Heart left ventricle (tissue), 16 donors: ENCODE measurements at regions not wholly inside any gene's neighbourhood (a gene's known extent, or its start where the extent isn't known, plus 50 kb on each side); places are given as distances from the start of the nearest gene placed in this dataset.

Experiments used
- ATAC-seq, 4 donors: fragments of 200-7000 bp; cut with Tn5 transposase; one replicate each; pipeline ENCODE4 v1.9.1; 2020 to 2022; ENCODE audit warnings: moderate library complexity in 4 of 4, mild to moderate bottlenecking in 3 of 4, moderate number of reproducible peaks in 1 of 4
- DNase-seq, 5 donors: peaks; one replicate each; pipeline ENCODE4 v3.0.0-alpha.2; 2020
- H3K27ac ChIP-seq, 12 donors: fragments of 200-600 bp; sonication (generic) in 4 of 12; one replicate each; pipeline versions ENCODE4 v1.5.0 to v1.8.0; 2016 to 2022; ENCODE audit warnings: mild to moderate bottlenecking in 2 of 12
- H3K27me3 ChIP-seq, 9 donors: fragments of 200-600 bp; sonication (generic) in 2 of 9; one replicate each; pipeline versions ENCODE4 v1.5.1 to v1.8.0; 2016 to 2022; ENCODE audit warnings: mild to moderate bottlenecking in 3 of 9
- H3K36me3 ChIP-seq, 9 donors: fragments of 200-600 bp; sonication (generic) in 2 of 9; one replicate each; pipeline versions ENCODE4 v1.5.0 to v1.8.0; 2018 to 2022; ENCODE audit warnings: mild to moderate bottlenecking in 2 of 9
- H3K4me1 ChIP-seq, 12 donors: fragments of 200-600 bp; sonication (generic) in 4 of 12; one replicate each; pipeline versions ENCODE4 v1.5.0 to v1.8.0; 2016 to 2022; ENCODE audit warnings: mild to moderate bottlenecking in 3 of 12
- H3K4me3 ChIP-seq, 12 donors: fragments of 200-600 bp; sonication (generic) in 4 of 12; one replicate each; pipeline versions ENCODE4 v1.5.0 to v1.8.0; 2017 to 2022; ENCODE audit warnings: mild to moderate bottlenecking in 9 of 12, moderate library complexity in 4 of 12
- H3K9me3 ChIP-seq, 12 donors: fragments of 200-600 bp; sonication (generic) in 4 of 12; one replicate each; pipeline versions ENCODE4 v1.5.0 to v1.8.0; 2016 to 2022; ENCODE audit warnings: mild to moderate bottlenecking in 1 of 12
- CTCF ChIP-seq, 12 donors: fragments of 200-600 bp; sonication (generic) in 4 of 12; IDR thresholded peaks; one replicate each; pipeline versions ENCODE4 v1.5.0 to v1.8.0; 2018 to 2022; ENCODE audit warnings: antibody characterized with exemption in 12 of 12, mild to moderate bottlenecking in 5 of 12
- POLR2A ChIP-seq, 2 donors: fragments of 450-650 bp; IDR thresholded peaks; one replicate each; pipeline ENCODE4 v1.6.1; 2017; ENCODE audit warnings: antibody characterized with exemption in 2 of 2, mild to moderate bottlenecking in 2 of 2, moderate library complexity in 2 of 2
- WGBS, 4 donors: extraction: QIAGEN DNeasy Blood & Tissue Kit in 2 of 4; methylation state at CpG; one replicate each; pipeline versions ENCODE4 v1.1.5 to v1.1.7; 2013 to 2018; 5-methylcytosine and 5-hydroxymethylcytosine counted together
- intact Hi-C, 10 donors: fragments of 100-400 bp; cut with DNase I; formaldehyde crosslinking; loops; one replicate each; pipeline versions ENCODE4 v1.11.1 to v1.14.2; 2022
- donor health status: ischemic (EF 13 %, LVEDD 7.1; RV severe dilation, severe dysfunction).
- donor health status: healthy with polysubstance abuse.
- donor health status: DM: no; HTN: yes; CAD: no.
- donor health status: DM: no; HTN: no; CAD: no.
- donor health status: ischemic (EF 25% LVEDD 6.9; RV normal size, moderate dysfunction).
- donor health status: ischemic (EF 25% LVEDD 5.7; RV mildly dilated, moderate dysfunction).
- donor health status: healthy.
- donor health status: DM: yes; HTN: yes; CAD: no.
- donor health status: ischemic (EF 35%, LVEDD 5.7; RV mildly dilated, moderate dysfunction).
- donor health status: nonischemic (EF 11% LVEDD 7.7; RV severe dilation, severe dysfunction).
- donor health status: DM: yes; HTN: yes; CAD: no.
- donor health status: PGD.
- donor health status: ischemic (EF 29% LVEDD 5.4; RV normal size, mild dysfunction).
- donor health status: nonischemic (EF 23%, LVEDD 6.1; RV moderate dilation, normal function).

GRCh38 chr15:69810431-69811354, 287.0 kb downstream of the TLE3 start:
- H3K4me1 ChIP-seq: peaks cover 0 to 5% (median 0%) of the 10 kb centered on the region in 12 donors
- intact Hi-C loops: no loop called here
- DNase-seq (peak in 1 of 5 donors; percentile 60), ATAC-seq (peak; percentile 68 to 82 (median 76))
- WGBS, 4 donors: 47 to 60% (median 57%) methylated on average over 12 to 14 of the region's 14 CpGs
- H3K4me3 ChIP-seq: no peak overlapping the region
- H3K9me3 ChIP-seq: no peaks in the 10 kb centered on the region
- peaks cover 0 to 22% (median 0%) of the 10 kb centered on the region in 9 donors for H3K27me3 ChIP-seq
- H3K36me3 ChIP-seq: no peaks in the 10 kb centered on the region
- H3K27ac ChIP-seq: peak overlapping the region in 9 of 12 donors; percentile 6 to 71 (median 46)
- TF ChIP-seq POLR2A (IDR thresholded peaks at IDR 0.05): no peak
- no peak for TF ChIP-seq CTCF (IDR thresholded peaks at IDR 0.05)

GRCh38 chr15:69812861-69813261, 284.9 kb downstream of the TLE3 start:
- intact Hi-C loops: no loop called here
- ATAC-seq (no peak), DNase-seq (no peak)
- Histone ChIP-seq H3K27me3 (peaks cover 0 to 14% (median 0%) of the 10 kb centered on the region in 9 donors), H3K36me3 (no peaks in the 10 kb centered on the region), H3K4me1 (peaks cover 0 to 5% (median 0%) of the 10 kb centered on the region in 12 donors), H3K9me3 (no peaks in the 10 kb centered on the region), H3K4me3 (no peak overlapping the region), H3K27ac (no peak overlapping the region)
- no peak for TF ChIP-seq POLR2A (IDR thresholded peaks at IDR 0.05)
- TF ChIP-seq CTCF (IDR thresholded peaks at IDR 0.05): no peak
- 40 to 55% (median 45%) methylated on average over 20 of the region's 20 CpGs for WGBS, 4 donors

GRCh38 chr15:69813881-69814280, 283.8 kb downstream of the TLE3 start:
- H3K9me3 ChIP-seq: no peaks in the 10 kb centered on the region
- H3K4me1 ChIP-seq: peaks cover 0 to 5% (median 0%) of the 10 kb centered on the region in 12 donors
- intact Hi-C loops: no loop called here
- no peak overlapping the region for H3K27ac ChIP-seq
- no peak for ATAC-seq
- H3K4me3 ChIP-seq: no peak overlapping the region
- WGBS, 4 donors: 75 to 86% (median 79%) methylated on average over 5 to 7 of the region's 7 CpGs
- TF ChIP-seq POLR2A (IDR thresholded peaks at IDR 0.05): no peak
- DNase-seq: no peak
- H3K36me3 ChIP-seq: no peaks in the 10 kb centered on the region
- H3K27me3 ChIP-seq: peaks cover 0 to 23% (median 0%) of the 10 kb centered on the region in 9 donors

- TF ChIP-seq CTCF (IDR thresholded peaks at IDR 0.05): no peak
- no peak for TF ChIP-seq POLR2A (IDR thresholded peaks at IDR 0.05)
- no peak overlapping the region for H3K4me3 ChIP-seq
- H3K4me1 ChIP-seq: peaks cover 0 to 5% (median 0%) of the 10 kb centered on the region in 12 donors
- no peak for ATAC-seq
- no peaks in the 10 kb centered on the region for H3K36me3 ChIP-seq
- no peak for DNase-seq
- intact Hi-C loops: no loop called here
- no peak overlapping the region for H3K27ac ChIP-seq
- no peaks in the 10 kb centered on the region for H3K9me3 ChIP-seq
- peaks cover 0 to 28% (median 0%) of the 10 kb centered on the region in 9 donors for H3K27me3 ChIP-seq
- WGBS, 4 donors: 86 to 90% (median 86%) methylated on average over 9 of the region's 9 CpGs
Observed at GRCh38 chr15:69814932-69815331, 282.8 kb downstream of the TLE3 start.
